RCC 7860 (cell line): ENCODE measurements at regions not wholly inside any gene's neighbourhood (a gene's known extent, or its start where the extent isn't known, plus 50 kb on each side); places are given as distances from the start of the nearest gene placed in this dataset.
"Not testable (repeated sequence)": the region's sequence is repeated elsewhere in the genome, so short reads cannot be mapped to it uniquely, and the experiment has no call there.

Experiments used
- DNase-seq: peaks from one replicate; pipeline ENCODE4 v3.0.0-alpha.2; 2015; ENCODE audit warnings: low spot score
- FAIRE-seq: peaks from 2 replicates; lab custom pipeline; 2012; peaks lifted over from hg19 to GRCh38; lab: Jason Lieb, UNC

GRCh38 chr2:198653311-198653710 is 804.4 kb downstream of the SATB2 start:
- no peak for DNase-seq
- FAIRE-seq, result no peak

GRCh38 chr2:198652461-198652860 is 805.3 kb downstream of the SATB2 start:
- DNase-seq, result no peak
- FAIRE-seq, result no peak

GRCh38 chr2:198645816-198646215 is 811.9 kb downstream of the SATB2 start:
- FAIRE-seq (no peak), DNase-seq (no peak)

GRCh38 chr2:198641161-198641560 is 816.6 kb downstream of the SATB2 start:
- FAIRE-seq, result no peak
- no peak for DNase-seq

- DNase-seq (no peak), FAIRE-seq (no peak)
Measured at GRCh38 chr2:198640463-198640862, 817.3 kb downstream of the SATB2 start.

- DNase-seq (no peak), FAIRE-seq (no peak)
Measured at GRCh38 chr2:198639580-198639979, 818.2 kb downstream of the SATB2 start.

GRCh38 chr2:198638577-198638976 is 819.2 kb downstream of the SATB2 start:
- no peak for FAIRE-seq

GRCh38 chr2:198630384-198630783 is 826.0 kb downstream of the PLCL1 start:
- FAIRE-seq (no peak), DNase-seq (no peak)

More at GRCh38 chr2:198638577-198638976, 819.2 kb downstream of the SATB2 start:
- DNase-seq, result no peak

- no peak for FAIRE-seq
Measured at GRCh38 chr2:198628596-198628995, 824.2 kb downstream of the PLCL1 start.

GRCh38 chr2:198622986-198623730 is 818.8 kb downstream of the PLCL1 start:
- DNase-seq (no peak), FAIRE-seq (no peak)

More at GRCh38 chr2:198628596-198628995, 824.2 kb downstream of the PLCL1 start:
- DNase-seq, result no peak

- peak; percentile 87 for FAIRE-seq
Measured at GRCh38 chr2:198615972-198616371, 811.6 kb downstream of the PLCL1 start.

GRCh38 chr2:198611201-198611600 is 806.8 kb downstream of the PLCL1 start:
- DNase-seq, result no peak
- FAIRE-seq, result no peak

More at GRCh38 chr2:198615972-198616371, 811.6 kb downstream of the PLCL1 start:
- DNase-seq, result peak; percentile 69

- DNase-seq (no peak), FAIRE-seq (no peak)
Measured at GRCh38 chr2:198604599-198604998, 800.2 kb downstream of the PLCL1 start.

GRCh38 chr2:198602986-198603385 is 798.6 kb downstream of the PLCL1 start:
- not testable (repeated sequence) for DNase-seq, FAIRE-seq

GRCh38 chr2:198597648-198598047 is 793.3 kb downstream of the PLCL1 start:
- FAIRE-seq (no peak), DNase-seq (no peak)

GRCh38 chr2:198596985-198597384 is 792.6 kb downstream of the PLCL1 start:
- DNase-seq (no peak), FAIRE-seq (no peak)

GRCh38 chr2:198595721-198596120 is 791.3 kb downstream of the PLCL1 start:
- DNase-seq, result no peak
- no peak for FAIRE-seq

GRCh38 chr2:198591586-198591985 is 787.2 kb downstream of the PLCL1 start:
- DNase-seq (no peak), FAIRE-seq (no peak)

GRCh38 chr2:198587741-198588140 is 783.3 kb downstream of the PLCL1 start:
- no peak for FAIRE-seq
- DNase-seq, result no peak

- DNase-seq (no peak), FAIRE-seq (no peak)
Measured at GRCh38 chr2:198587240-198587639, 782.8 kb downstream of the PLCL1 start.

GRCh38 chr2:198571393-198571792 is 767.0 kb downstream of the PLCL1 start:
- FAIRE-seq, result no peak

GRCh38 chr2:198558176-198558575 is 753.8 kb downstream of the PLCL1 start:
- FAIRE-seq, result no peak
- no peak for DNase-seq

More at GRCh38 chr2:198571393-198571792, 767.0 kb downstream of the PLCL1 start:
- no peak for DNase-seq

GRCh38 chr2:198546122-198546521 is 741.7 kb downstream of the PLCL1 start:
- no peak for DNase-seq
- no peak for FAIRE-seq
